ENCODE measurements at regions not wholly inside any gene's neighbourhood (a gene's known extent, or its start where the extent isn't known, plus 50 kb on each side); places are given as distances from the start of the nearest gene placed in this dataset.

DNA sequence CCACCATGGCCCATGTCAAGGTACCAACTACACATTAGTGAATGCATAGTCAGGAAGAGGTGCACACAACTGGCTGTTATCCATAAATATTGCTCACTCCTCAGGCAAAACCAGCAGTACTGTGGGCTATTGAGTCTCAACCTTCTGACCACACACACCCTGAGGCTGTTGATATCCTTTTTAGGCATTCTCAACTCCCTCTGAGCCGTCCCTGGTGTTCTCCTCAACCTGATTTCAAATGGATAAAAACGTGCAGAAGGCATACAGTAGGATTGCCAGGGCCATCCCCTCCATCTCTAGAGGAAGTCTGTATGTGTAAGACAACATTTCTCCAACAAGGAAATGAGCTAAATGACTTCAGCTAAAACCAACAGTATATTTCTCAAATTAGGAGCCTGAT is 98.7 kb upstream of the KLHL13 start:
- TF ChIP-seq, protein P1, sequence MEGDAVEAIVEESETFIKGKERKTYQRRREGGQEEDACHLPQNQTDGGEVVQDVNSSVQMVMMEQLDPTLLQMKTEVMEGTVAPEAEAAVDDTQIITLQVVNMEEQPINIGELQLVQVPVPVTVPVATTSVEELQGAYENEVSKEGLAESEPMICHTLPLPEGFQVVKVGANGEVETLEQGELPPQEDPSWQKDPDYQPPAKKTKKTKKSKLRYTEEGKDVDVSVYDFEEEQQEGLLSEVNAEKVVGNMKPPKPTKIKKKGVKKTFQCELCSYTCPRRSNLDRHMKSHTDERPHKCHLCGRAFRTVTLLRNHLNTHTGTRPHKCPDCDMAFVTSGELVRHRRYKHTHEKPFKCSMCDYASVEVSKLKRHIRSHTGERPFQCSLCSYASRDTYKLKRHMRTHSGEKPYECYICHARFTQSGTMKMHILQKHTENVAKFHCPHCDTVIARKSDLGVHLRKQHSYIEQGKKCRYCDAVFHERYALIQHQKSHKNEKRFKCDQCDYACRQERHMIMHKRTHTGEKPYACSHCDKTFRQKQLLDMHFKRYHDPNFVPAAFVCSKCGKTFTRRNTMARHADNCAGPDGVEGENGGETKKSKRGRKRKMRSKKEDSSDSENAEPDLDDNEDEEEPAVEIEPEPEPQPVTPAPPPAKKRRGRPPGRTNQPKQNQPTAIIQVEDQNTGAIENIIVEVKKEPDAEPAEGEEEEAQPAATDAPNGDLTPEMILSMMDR (IDR thresholded peaks at IDR 0.05): no peak
- no peak for TF ChIP-seq POLR2AphosphoS5 (IDR thresholded peaks at IDR 0.05)
- TF ChIP-seq POLR2A (IDR thresholded peaks at IDR 0.05): no peak
